A673 (cell line): ENCODE measurements at regions not wholly inside any gene's neighbourhood (a gene's known extent, or its start where the extent isn't known, plus 50 kb on each side); places are given as distances from the start of the nearest gene placed in this dataset.

Experiments
- CTCF ChIP-seq: fragments of 300-800, 200-600 bp; sonication (generic); conservative IDR thresholded peaks from 2 replicates; pipeline ENCODE4 v1.5.1; 2017; ENCODE audit warnings: low read depth, mild to moderate bottlenecking, antibody characterized with exemption, low read length, moderate library complexity, mixed read lengths
- EZH2 ChIP-seq: fragments of 200-600 bp; sonication (generic); IDR thresholded peaks from 2 replicates; pipeline ENCODE4 v1.6.1; 2017; ENCODE audit warnings: borderline replicate concordance, low read depth, mild to moderate bottlenecking, mixed read lengths, antibody characterized with exemption, low read length; ENCODE audit not compliant: poor library complexity, severe bottlenecking

- TF ChIP-seq EZH2 (no peak), CTCF (no peak)
Measured at GRCh38 chr21:14751011-14751410, 204.9 kb upstream of the SAMSN1 start.
